Activated T-helper 1 cell treated with anti-CD3 and anti-CD28 coated beads, Interleukin-12 subunit alpha, Interleukin-12 subunit beta, Interleukin-2, Interleukin-4 antibody, amounts not matched to agents 30 ng/mL and 10 ng/mL and 1 ng/mL, durations not matched to agents 14 hours and 24 hours and 36 hours (primary cell): ENCODE measurements at regions not wholly inside any gene's neighbourhood (a gene's known extent, or its start where the extent isn't known, plus 50 kb on each side); places are given as distances from the start of the nearest gene placed in this dataset.
"Not testable (repeated sequence)": the region's sequence is repeated elsewhere in the genome, so short reads cannot be mapped to it uniquely, and the experiment has no call there.

Experiments
- DNase-seq: peaks from one replicate; pipeline ENCODE4 v3.0.0; 2021; ENCODE audit warnings: low spot score
- H3K27ac Mint-ChIP-seq: one replicate; pipeline ENCODE4 v1.8.0; 2021; ENCODE audit warnings: mild to moderate bottlenecking, mixed read lengths
- H3K27me3 Mint-ChIP-seq: one replicate; pipeline ENCODE4 v1.8.0; 2022; ENCODE audit warnings: mild to moderate bottlenecking, moderate library complexity, mixed read lengths; ENCODE audit not compliant: insufficient read depth
- H3K36me3 Mint-ChIP-seq: one replicate; pipeline ENCODE4 v1.8.0; 2021; ENCODE audit warnings: low read depth, mixed read lengths
- H3K4me1 Mint-ChIP-seq: one replicate; pipeline ENCODE4 v1.8.0; 2021; ENCODE audit warnings: low read depth, mixed read lengths
- H3K4me3 Mint-ChIP-seq: one replicate; pipeline ENCODE4 v1.8.0; 2021; ENCODE audit warnings: mild to moderate bottlenecking, moderate library complexity, mixed read lengths
- H3K9me3 Mint-ChIP-seq: one replicate; pipeline ENCODE4 v1.8.0; 2021; ENCODE audit warnings: mixed read lengths
- intact Hi-C: fragments of 100-400 bp; cut with micrococcal nuclease; formaldehyde crosslinking; loops from one replicate; pipeline ENCODE4 v1.15.1; 2024

- Mint-ChIP-seq H3K27ac (no peak overlapping the region), H3K4me3 (no peak overlapping the region), H3K27me3 (no peaks in the 10 kb centered on the region), H3K9me3 (no peaks in the 10 kb centered on the region), H3K36me3 (no peaks in the 10 kb centered on the region), H3K4me1 (no peaks in the 10 kb centered on the region)
- intact Hi-C loops, result no loop called here
- DNase-seq, result no peak
Measured at GRCh38 chr7:125926621-125927020, 997.0 kb upstream of the POT1 start.

GRCh38 chr7:125924037-125924436 is 994.4 kb upstream of the POT1 start:
- no peaks in the 10 kb centered on the region for H3K4me1 Mint-ChIP-seq
- H3K27me3 Mint-ChIP-seq, result no peaks in the 10 kb centered on the region
- H3K4me3 Mint-ChIP-seq, result no peak overlapping the region
- DNase-seq, result no peak
- peaks cover 5% of the 10 kb centered on the region for H3K9me3 Mint-ChIP-seq
- intact Hi-C loops, result no loop called here
- no peaks in the 10 kb centered on the region for H3K36me3 Mint-ChIP-seq
- H3K27ac Mint-ChIP-seq, result no peak overlapping the region

- DNase-seq, H3K36me3 Mint-ChIP-seq, H3K4me3 Mint-ChIP-seq, H3K27me3 Mint-ChIP-seq, H3K27ac Mint-ChIP-seq, H3K4me1 Mint-ChIP-seq, intact Hi-C loops: not testable (repeated sequence)
- H3K9me3 Mint-ChIP-seq, result peaks cover 10% of the 10 kb centered on the region
Measured at GRCh38 chr7:125915381-125915948, 985.8 kb upstream of the POT1 start.

GRCh38 chr7:125908711-125909110 is 979.1 kb upstream of the POT1 start:
- H3K27ac Mint-ChIP-seq, result no peak overlapping the region
- no peaks in the 10 kb centered on the region for H3K36me3 Mint-ChIP-seq
- H3K9me3 Mint-ChIP-seq, result peaks cover 6% of the 10 kb centered on the region
- H3K4me3 Mint-ChIP-seq, result no peak overlapping the region
- no peaks in the 10 kb centered on the region for H3K27me3 Mint-ChIP-seq
- H3K4me1 Mint-ChIP-seq, result no peaks in the 10 kb centered on the region
- no peak for DNase-seq
- intact Hi-C loops, result no loop called here

- H3K36me3 Mint-ChIP-seq, result no peaks in the 10 kb centered on the region
- DNase-seq, result no peak
- H3K4me1 Mint-ChIP-seq, result no peaks in the 10 kb centered on the region
- no peak overlapping the region for H3K27ac Mint-ChIP-seq
- H3K9me3 Mint-ChIP-seq, result peaks cover 12% of the 10 kb centered on the region
- intact Hi-C loops, result no loop called here
- H3K4me3 Mint-ChIP-seq, result no peak overlapping the region
- no peaks in the 10 kb centered on the region for H3K27me3 Mint-ChIP-seq
Measured at GRCh38 chr7:125899577-125899976, 970.0 kb upstream of the POT1 start.

- peaks cover 4% of the 10 kb centered on the region for H3K9me3 Mint-ChIP-seq
- intact Hi-C loops, result no loop called here
- no peaks in the 10 kb centered on the region for H3K27me3 Mint-ChIP-seq
- no peaks in the 10 kb centered on the region for H3K4me1 Mint-ChIP-seq
- DNase-seq, result no peak
- no peak overlapping the region for H3K27ac Mint-ChIP-seq
- H3K36me3 Mint-ChIP-seq, result no peaks in the 10 kb centered on the region
- H3K4me3 Mint-ChIP-seq, result no peak overlapping the region
Measured at GRCh38 chr7:125892434-125892833, 962.8 kb upstream of the POT1 start.

GRCh38 chr7:125878988-125879387 is 949.4 kb upstream of the POT1 start:
- Mint-ChIP-seq H3K4me1 (no peaks in the 10 kb centered on the region), H3K4me3 (no peak overlapping the region), H3K36me3 (no peaks in the 10 kb centered on the region), H3K27me3 (no peaks in the 10 kb centered on the region), H3K9me3 (no peaks in the 10 kb centered on the region), H3K27ac (no peak overlapping the region)
- DNase-seq, result no peak
- intact Hi-C loops, result no loop called here

- no peak overlapping the region for H3K4me3 Mint-ChIP-seq
- H3K27ac Mint-ChIP-seq, result no peak overlapping the region
- H3K9me3 Mint-ChIP-seq, result no peaks in the 10 kb centered on the region
- no peaks in the 10 kb centered on the region for H3K36me3 Mint-ChIP-seq
- H3K4me1 Mint-ChIP-seq, result no peaks in the 10 kb centered on the region
- no peaks in the 10 kb centered on the region for H3K27me3 Mint-ChIP-seq
- DNase-seq, result no peak
- intact Hi-C loops, result no loop called here
Measured at GRCh38 chr7:125878235-125878956, 948.8 kb upstream of the POT1 start.

GRCh38 chr7:125877246-125877645 is 947.6 kb upstream of the POT1 start:
- Mint-ChIP-seq H3K4me3 (no peak overlapping the region), H3K9me3 (no peaks in the 10 kb centered on the region), H3K4me1 (no peaks in the 10 kb centered on the region), H3K27me3 (no peaks in the 10 kb centered on the region), H3K27ac (no peak overlapping the region), H3K36me3 (no peaks in the 10 kb centered on the region)
- DNase-seq, result no peak
- intact Hi-C loops, result no loop called here

GRCh38 chr7:125876431-125876830 is 946.8 kb upstream of the POT1 start:
- Mint-ChIP-seq H3K9me3 (no peaks in the 10 kb centered on the region), H3K27me3 (no peaks in the 10 kb centered on the region), H3K4me3 (no peak overlapping the region), H3K4me1 (no peaks in the 10 kb centered on the region), H3K27ac (no peak overlapping the region), H3K36me3 (no peaks in the 10 kb centered on the region)
- no peak for DNase-seq
- intact Hi-C loops, result no loop called here

- no peaks in the 10 kb centered on the region for H3K36me3 Mint-ChIP-seq
Measured at GRCh38 chr7:125871431-125871830, 941.8 kb upstream of the POT1 start.

GRCh38 chr7:125857606-125858005 is 928.0 kb upstream of the POT1 start:
- Mint-ChIP-seq H3K4me3 (no peak overlapping the region), H3K36me3 (no peaks in the 10 kb centered on the region), H3K27me3 (no peaks in the 10 kb centered on the region), H3K9me3 (no peaks in the 10 kb centered on the region), H3K4me1 (no peaks in the 10 kb centered on the region), H3K27ac (no peak overlapping the region)
- no peak for DNase-seq
- intact Hi-C loops, result no loop called here

More at GRCh38 chr7:125871431-125871830, 941.8 kb upstream of the POT1 start:
- H3K9me3 Mint-ChIP-seq, result no peaks in the 10 kb centered on the region
- H3K4me1 Mint-ChIP-seq, result no peaks in the 10 kb centered on the region
- no peak overlapping the region for H3K27ac Mint-ChIP-seq
- intact Hi-C loops, result no loop called here
- H3K4me3 Mint-ChIP-seq, result no peak overlapping the region
- no peak for DNase-seq
- H3K27me3 Mint-ChIP-seq, result no peaks in the 10 kb centered on the region

GRCh38 chr7:125848157-125848556 is 918.5 kb upstream of the POT1 start:
- no peaks in the 10 kb centered on the region for H3K4me1 Mint-ChIP-seq
- H3K27ac Mint-ChIP-seq, result no peak overlapping the region
- H3K4me3 Mint-ChIP-seq, result no peak overlapping the region
- H3K27me3 Mint-ChIP-seq, result no peaks in the 10 kb centered on the region
- H3K9me3 Mint-ChIP-seq, result peaks cover 18% of the 10 kb centered on the region
- H3K36me3 Mint-ChIP-seq, result no peaks in the 10 kb centered on the region
- intact Hi-C loops, result no loop called here
- no peak for DNase-seq

GRCh38 chr7:125847692-125848091 is 918.1 kb upstream of the POT1 start:
- no peak for DNase-seq
- Mint-ChIP-seq H3K27me3 (no peaks in the 10 kb centered on the region), H3K9me3 (peaks cover 18% of the 10 kb centered on the region), H3K27ac (no peak overlapping the region), H3K4me3 (no peak overlapping the region), H3K4me1 (no peaks in the 10 kb centered on the region), H3K36me3 (no peaks in the 10 kb centered on the region)
- intact Hi-C loops, result no loop called here
